ENCODE measurements at regions not wholly inside any gene's neighbourhood (a gene's known extent, or its start where the extent isn't known, plus 50 kb on each side); places are given as distances from the start of the nearest gene placed in this dataset.

DNA sequence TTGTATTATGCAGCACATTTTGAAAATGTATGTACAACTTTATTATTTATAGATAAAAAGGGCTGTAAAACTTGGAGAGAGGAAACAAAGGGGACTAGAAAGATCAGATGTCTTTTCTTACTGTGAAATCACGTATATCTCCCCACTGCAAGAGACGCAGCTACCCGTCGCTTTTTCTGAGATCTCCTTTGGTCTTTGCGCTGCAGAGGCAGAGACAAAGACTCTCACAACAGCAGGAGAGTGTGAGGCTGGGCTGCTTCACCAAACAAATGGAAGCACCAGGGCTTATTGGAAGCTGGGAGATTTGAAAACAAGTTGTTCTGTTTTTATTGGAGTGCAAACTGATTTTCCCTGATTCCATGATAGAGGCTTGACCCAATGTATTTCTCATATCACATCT is 129.0 kb upstream of the PARD3B start:
- H3K4me3 ChIP-seq (ENCODE audit: insufficient read depth, low read length, poor library complexity, severe bottlenecking) = no peak overlapping the region
- no peak overlapping the region for H2AFZ ChIP-seq (ENCODE audit: low read depth, low read length, severe bottlenecking)
- H3K9ac ChIP-seq (ENCODE audit: low read length) = no peak overlapping the region
- H3K27ac ChIP-seq (ENCODE audit: low read depth, low read length) = no peak overlapping the region
- no peaks in the 10 kb centered on the region for H4K20me1 ChIP-seq (ENCODE audit: low read depth, low read length)
- TF ChIP-seq EZH2phosphoT487 (conservative IDR thresholded peaks at IDR 0.05; ENCODE audit: low read length) = no peak
- H3K27me3 ChIP-seq (ENCODE audit: low read length) = no peaks in the 10 kb centered on the region
- H3K9me2 ChIP-seq (replicated peaks; ENCODE audit: insufficient read depth, low read length) = no peaks in the 10 kb centered on the region
- no peaks in the 10 kb centered on the region for H3F3A ChIP-seq (ENCODE audit: insufficient read depth)
- no peaks in the 10 kb centered on the region for H3K36me3 ChIP-seq (ENCODE audit: low read length)
- H3K79me2 ChIP-seq (ENCODE audit: insufficient read depth, low read length) = no peaks in the 10 kb centered on the region
- 0 out of 2 replicates have a peak, but pooled peaks cover 4% of the 10 kb centered on the region for H3K9me3 ChIP-seq (ENCODE audit: insufficient read depth, low read length)
- no peak overlapping the region for H3K4me2 ChIP-seq (ENCODE audit: low read depth, low read length, poor library complexity, severe bottlenecking)

DNA sequence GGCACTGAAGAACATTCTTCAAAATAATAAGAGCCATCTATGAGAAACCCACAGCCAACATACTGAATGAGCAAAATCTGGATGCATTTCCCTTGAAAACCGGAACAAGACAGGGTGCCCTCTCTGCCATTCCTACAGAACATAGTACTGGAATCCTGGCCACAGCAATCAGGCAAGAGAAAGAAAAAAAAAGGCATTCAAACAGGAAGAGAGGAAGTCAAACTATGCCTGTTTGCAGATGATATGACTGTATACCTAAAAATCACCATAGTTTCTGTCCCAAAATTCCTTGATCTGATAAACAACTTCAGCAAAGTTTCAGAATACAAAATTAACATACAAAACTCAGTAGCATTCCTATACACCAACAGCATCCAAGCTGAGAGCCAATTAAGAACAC is 119.5 kb upstream of the PARD3B start:
- H3K79me2 ChIP-seq (ENCODE audit: insufficient read depth, low read length) = no peaks in the 10 kb centered on the region
- no peak overlapping the region for H3K4me3 ChIP-seq (ENCODE audit: insufficient read depth, low read length, poor library complexity, severe bottlenecking)
- no peaks in the 10 kb centered on the region for H4K20me1 ChIP-seq (ENCODE audit: low read depth, low read length)
- no peak overlapping the region for H2AFZ ChIP-seq (ENCODE audit: low read depth, low read length, severe bottlenecking)
- no peaks in the 10 kb centered on the region for H3K36me3 ChIP-seq (ENCODE audit: low read length)
- no peak overlapping the region for H3K9ac ChIP-seq (ENCODE audit: low read length)
- TF ChIP-seq EZH2phosphoT487 (conservative IDR thresholded peaks at IDR 0.05; ENCODE audit: low read length) = no peak
- no peak overlapping the region for H3K4me2 ChIP-seq (ENCODE audit: low read depth, low read length, poor library complexity, severe bottlenecking)
- H3K27me3 ChIP-seq (ENCODE audit: low read length) = no peaks in the 10 kb centered on the region
- no peaks in the 10 kb centered on the region for H3K9me2 ChIP-seq (replicated peaks; ENCODE audit: insufficient read depth, low read length)
- no peak overlapping the region for H3K27ac ChIP-seq (ENCODE audit: low read depth, low read length)
- peaks cover 6% of the 10 kb centered on the region; the same call in 1 of the 2 replicates for H3K9me3 ChIP-seq (ENCODE audit: insufficient read depth, low read length)
- no peaks in the 10 kb centered on the region for H3F3A ChIP-seq (ENCODE audit: insufficient read depth)

DNA sequence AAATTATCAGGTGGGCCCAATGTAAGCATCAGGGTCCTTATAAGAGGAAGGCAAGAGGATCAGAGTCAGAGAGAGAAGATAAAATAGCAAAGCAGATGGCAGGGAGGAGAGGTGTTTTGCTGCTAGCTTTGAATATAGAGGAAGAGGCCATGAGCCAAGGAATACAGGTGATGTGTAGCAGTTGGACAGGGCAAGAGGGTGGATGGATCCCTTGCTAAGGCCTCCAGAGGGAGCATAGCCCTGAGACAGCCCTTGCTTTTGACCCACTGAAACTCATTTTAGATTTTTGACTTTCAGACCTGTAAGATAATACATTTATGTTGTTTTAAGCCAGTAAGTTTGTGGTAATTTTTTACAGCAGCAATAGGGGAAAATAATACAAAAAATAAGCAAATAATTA is 116.6 kb upstream of the PARD3B start:
- H3K27me3 ChIP-seq (ENCODE audit: low read length) = no peaks in the 10 kb centered on the region
- no peak overlapping the region for H2AFZ ChIP-seq (ENCODE audit: low read depth, low read length, severe bottlenecking)
- no peak overlapping the region for H3K9ac ChIP-seq (ENCODE audit: low read length)
- no peaks in the 10 kb centered on the region for H3K9me2 ChIP-seq (replicated peaks; ENCODE audit: insufficient read depth, low read length)
- no peaks in the 10 kb centered on the region for H4K20me1 ChIP-seq (ENCODE audit: low read depth, low read length)
- TF ChIP-seq, protein P1, sequence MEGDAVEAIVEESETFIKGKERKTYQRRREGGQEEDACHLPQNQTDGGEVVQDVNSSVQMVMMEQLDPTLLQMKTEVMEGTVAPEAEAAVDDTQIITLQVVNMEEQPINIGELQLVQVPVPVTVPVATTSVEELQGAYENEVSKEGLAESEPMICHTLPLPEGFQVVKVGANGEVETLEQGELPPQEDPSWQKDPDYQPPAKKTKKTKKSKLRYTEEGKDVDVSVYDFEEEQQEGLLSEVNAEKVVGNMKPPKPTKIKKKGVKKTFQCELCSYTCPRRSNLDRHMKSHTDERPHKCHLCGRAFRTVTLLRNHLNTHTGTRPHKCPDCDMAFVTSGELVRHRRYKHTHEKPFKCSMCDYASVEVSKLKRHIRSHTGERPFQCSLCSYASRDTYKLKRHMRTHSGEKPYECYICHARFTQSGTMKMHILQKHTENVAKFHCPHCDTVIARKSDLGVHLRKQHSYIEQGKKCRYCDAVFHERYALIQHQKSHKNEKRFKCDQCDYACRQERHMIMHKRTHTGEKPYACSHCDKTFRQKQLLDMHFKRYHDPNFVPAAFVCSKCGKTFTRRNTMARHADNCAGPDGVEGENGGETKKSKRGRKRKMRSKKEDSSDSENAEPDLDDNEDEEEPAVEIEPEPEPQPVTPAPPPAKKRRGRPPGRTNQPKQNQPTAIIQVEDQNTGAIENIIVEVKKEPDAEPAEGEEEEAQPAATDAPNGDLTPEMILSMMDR (IDR thresholded peaks at IDR 0.05; ENCODE audit: insufficient read depth, low read length, poor library complexity, severe bottlenecking) = no peak
- no peak for TF ChIP-seq EZH2phosphoT487 (conservative IDR thresholded peaks at IDR 0.05; ENCODE audit: low read length)
- no peaks in the 10 kb centered on the region for H3K79me2 ChIP-seq (ENCODE audit: insufficient read depth, low read length)
- no peak overlapping the region for H3K4me2 ChIP-seq (ENCODE audit: low read depth, low read length, poor library complexity, severe bottlenecking)
- H3K9me3 ChIP-seq (ENCODE audit: insufficient read depth, low read length) = peaks cover 7% of the 10 kb centered on the region; the same call in 1 of the 2 replicates
- no peak overlapping the region for H3K4me3 ChIP-seq (ENCODE audit: insufficient read depth, low read length, poor library complexity, severe bottlenecking)
- H3K36me3 ChIP-seq (ENCODE audit: low read length) = no peaks in the 10 kb centered on the region
- H3F3A ChIP-seq (ENCODE audit: insufficient read depth) = no peaks in the 10 kb centered on the region
- H3K27ac ChIP-seq (ENCODE audit: low read depth, low read length) = no peak overlapping the region

DNA sequence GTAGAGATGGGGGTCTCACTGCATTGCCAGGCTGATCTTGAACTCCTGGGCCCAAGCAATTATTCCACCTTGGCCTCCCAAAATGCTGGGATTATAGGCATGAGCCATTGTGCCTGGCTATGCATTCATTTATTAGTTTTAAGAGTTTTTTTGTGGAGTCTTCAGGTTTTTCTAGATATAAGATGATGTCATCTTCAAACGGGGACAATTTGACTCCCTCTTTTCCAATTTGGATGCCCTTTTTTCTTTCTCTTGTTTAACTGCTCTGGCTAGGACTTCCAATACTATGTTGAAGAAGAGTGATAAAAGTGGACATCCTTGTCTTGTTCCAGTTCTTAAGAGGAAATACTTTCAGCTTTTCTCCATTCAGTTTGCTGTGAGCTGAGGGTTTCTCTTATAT is 113.7 kb upstream of the PARD3B start:
- Histone ChIP-seq H2AFZ (ENCODE audit: low read depth, low read length, severe bottlenecking) (no peak overlapping the region), H3K9me2 (replicated peaks; ENCODE audit: insufficient read depth, low read length) (no peaks in the 10 kb centered on the region), H3K27me3 (ENCODE audit: low read length) (no peaks in the 10 kb centered on the region), H3K9me3 (ENCODE audit: insufficient read depth, low read length) (peaks cover 7% of the 10 kb centered on the region; the same call in 1 of the 2 replicates), H3K4me3 (ENCODE audit: insufficient read depth, low read length, poor library complexity, severe bottlenecking) (no peak overlapping the region), H4K20me1 (ENCODE audit: low read depth, low read length) (no peaks in the 10 kb centered on the region), H3F3A (ENCODE audit: insufficient read depth) (no peaks in the 10 kb centered on the region), H3K27ac (ENCODE audit: low read depth, low read length) (no peak overlapping the region), H3K4me2 (ENCODE audit: low read depth, low read length, poor library complexity, severe bottlenecking) (no peak overlapping the region), H3K36me3 (ENCODE audit: low read length) (no peaks in the 10 kb centered on the region), H3K9ac (ENCODE audit: low read length) (no peak overlapping the region), H3K79me2 (ENCODE audit: insufficient read depth, low read length) (no peaks in the 10 kb centered on the region)
- TF ChIP-seq EZH2phosphoT487 (conservative IDR thresholded peaks at IDR 0.05; ENCODE audit: low read length) = no peak
- TF ChIP-seq, protein P1 (IDR thresholded peaks at IDR 0.05; ENCODE audit: insufficient read depth, low read length, poor library complexity, severe bottlenecking) = no peak
